ENCODE measurements at regions not wholly inside any gene's neighbourhood (a gene's known extent, or its start where the extent isn't known, plus 50 kb on each side); places are given as distances from the start of the nearest gene placed in this dataset.

GRCh38 chr16:73154063-73154870, 106.3 kb upstream of the ZFHX3 start:
- no peak for TF ChIP-seq CTCF (conservative IDR thresholded peaks at IDR 0.05 in 1 of 2, IDR thresholded peaks at IDR 0.05 in 1 of 2; ENCODE audit: extremely low read depth in 1 of 2, insufficient read depth in 1 of 2, low read depth in 1 of 2, low read length in 2 of 2)
- no peak for TF ChIP-seq EZH2 (IDR thresholded peaks at IDR 0.05; ENCODE audit: borderline replicate concordance, low read length)

Measured in mammary epithelial cell (primary cell).